Heart left ventricle (tissue), 16 donors: ENCODE measurements at regions not wholly inside any gene's neighbourhood (a gene's known extent, or its start where the extent isn't known, plus 50 kb on each side); places are given as distances from the start of the nearest gene placed in this dataset.

ENCODE experiments used
- ATAC-seq, 4 donors: fragments of 200-7000 bp; cut with Tn5 transposase; one replicate each; pipeline ENCODE4 v1.9.1; 2020 to 2022; ENCODE audit warnings: moderate library complexity in 4 of 4, mild to moderate bottlenecking in 3 of 4, moderate number of reproducible peaks in 1 of 4
- DNase-seq, 5 donors: peaks; one replicate each; pipeline ENCODE4 v3.0.0-alpha.2; 2020
- H3K27ac ChIP-seq, 12 donors: fragments of 200-600 bp; sonication (generic) in 4 of 12; one replicate each; pipeline versions ENCODE4 v1.5.0 to v1.8.0; 2016 to 2022; ENCODE audit warnings: mild to moderate bottlenecking in 2 of 12
- H3K27me3 ChIP-seq, 9 donors: fragments of 200-600 bp; sonication (generic) in 2 of 9; one replicate each; pipeline versions ENCODE4 v1.5.1 to v1.8.0; 2016 to 2022; ENCODE audit warnings: mild to moderate bottlenecking in 3 of 9
- H3K36me3 ChIP-seq, 9 donors: fragments of 200-600 bp; sonication (generic) in 2 of 9; one replicate each; pipeline versions ENCODE4 v1.5.0 to v1.8.0; 2018 to 2022; ENCODE audit warnings: mild to moderate bottlenecking in 2 of 9
- H3K4me1 ChIP-seq, 12 donors: fragments of 200-600 bp; sonication (generic) in 4 of 12; one replicate each; pipeline versions ENCODE4 v1.5.0 to v1.8.0; 2016 to 2022; ENCODE audit warnings: mild to moderate bottlenecking in 3 of 12
- H3K4me3 ChIP-seq, 12 donors: fragments of 200-600 bp; sonication (generic) in 4 of 12; one replicate each; pipeline versions ENCODE4 v1.5.0 to v1.8.0; 2017 to 2022; ENCODE audit warnings: mild to moderate bottlenecking in 9 of 12, moderate library complexity in 4 of 12
- H3K9me3 ChIP-seq, 12 donors: fragments of 200-600 bp; sonication (generic) in 4 of 12; one replicate each; pipeline versions ENCODE4 v1.5.0 to v1.8.0; 2016 to 2022; ENCODE audit warnings: mild to moderate bottlenecking in 1 of 12
- POLR2A ChIP-seq, 2 donors: fragments of 450-650 bp; IDR thresholded peaks; one replicate each; pipeline ENCODE4 v1.6.1; 2017; ENCODE audit warnings: antibody characterized with exemption in 2 of 2, mild to moderate bottlenecking in 2 of 2, moderate library complexity in 2 of 2
- WGBS, 4 donors: extraction: QIAGEN DNeasy Blood & Tissue Kit in 2 of 4; methylation state at CpG; one replicate each; pipeline versions ENCODE4 v1.1.5 to v1.1.7; 2013 to 2018; 5-methylcytosine and 5-hydroxymethylcytosine counted together
- intact Hi-C, 10 donors: fragments of 100-400 bp; cut with DNase I; formaldehyde crosslinking; loops; one replicate each; pipeline versions ENCODE4 v1.11.1 to v1.14.2; 2022
- TF ChIP-seq, protein P1 (sequence below), 12 donors: fragments of 200-600 bp; sonication (generic) in 4 of 12; IDR thresholded peaks; one replicate each; pipeline versions ENCODE4 v1.5.0 to v1.8.0; 2018 to 2022; ENCODE audit warnings: antibody characterized with exemption in 12 of 12, mild to moderate bottlenecking in 5 of 12
- donor health status: ischemic (EF 13 %, LVEDD 7.1; RV severe dilation, severe dysfunction).
- donor health status: healthy with polysubstance abuse.
- donor health status: DM: no; HTN: yes; CAD: no.
- donor health status: DM: no; HTN: no; CAD: no.
- donor health status: ischemic (EF 25% LVEDD 6.9; RV normal size, moderate dysfunction).
- donor health status: ischemic (EF 25% LVEDD 5.7; RV mildly dilated, moderate dysfunction).
- donor health status: healthy.
- donor health status: DM: yes; HTN: yes; CAD: no.
- donor health status: ischemic (EF 35%, LVEDD 5.7; RV mildly dilated, moderate dysfunction).
- donor health status: nonischemic (EF 11% LVEDD 7.7; RV severe dilation, severe dysfunction).
- donor health status: DM: yes; HTN: yes; CAD: no.
- donor health status: PGD.
- donor health status: ischemic (EF 29% LVEDD 5.4; RV normal size, mild dysfunction).
- donor health status: nonischemic (EF 23%, LVEDD 6.1; RV moderate dilation, normal function).

- Histone ChIP-seq H3K9me3 (peaks cover 0 to 25% (median 5%) of the 10 kb centered on the region in 12 donors), H3K4me3 (no peak overlapping the region), H3K4me1 (no peaks in the 10 kb centered on the region), H3K27me3 (peaks cover 0 to 11% (median 0%) of the 10 kb centered on the region in 9 donors), H3K27ac (no peak overlapping the region), H3K36me3 (no peaks in the 10 kb centered on the region)
- TF ChIP-seq, protein P1, sequence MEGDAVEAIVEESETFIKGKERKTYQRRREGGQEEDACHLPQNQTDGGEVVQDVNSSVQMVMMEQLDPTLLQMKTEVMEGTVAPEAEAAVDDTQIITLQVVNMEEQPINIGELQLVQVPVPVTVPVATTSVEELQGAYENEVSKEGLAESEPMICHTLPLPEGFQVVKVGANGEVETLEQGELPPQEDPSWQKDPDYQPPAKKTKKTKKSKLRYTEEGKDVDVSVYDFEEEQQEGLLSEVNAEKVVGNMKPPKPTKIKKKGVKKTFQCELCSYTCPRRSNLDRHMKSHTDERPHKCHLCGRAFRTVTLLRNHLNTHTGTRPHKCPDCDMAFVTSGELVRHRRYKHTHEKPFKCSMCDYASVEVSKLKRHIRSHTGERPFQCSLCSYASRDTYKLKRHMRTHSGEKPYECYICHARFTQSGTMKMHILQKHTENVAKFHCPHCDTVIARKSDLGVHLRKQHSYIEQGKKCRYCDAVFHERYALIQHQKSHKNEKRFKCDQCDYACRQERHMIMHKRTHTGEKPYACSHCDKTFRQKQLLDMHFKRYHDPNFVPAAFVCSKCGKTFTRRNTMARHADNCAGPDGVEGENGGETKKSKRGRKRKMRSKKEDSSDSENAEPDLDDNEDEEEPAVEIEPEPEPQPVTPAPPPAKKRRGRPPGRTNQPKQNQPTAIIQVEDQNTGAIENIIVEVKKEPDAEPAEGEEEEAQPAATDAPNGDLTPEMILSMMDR (IDR thresholded peaks at IDR 0.05) = no peak
- no peak for TF ChIP-seq POLR2A (IDR thresholded peaks at IDR 0.05)
- DNase-seq (no peak), ATAC-seq (no peak)
- 37 to 56% (median 51%) methylated on average over 3 of the region's 3 CpGs for whole genome bisulfite sequencing, 4 donors
- intact Hi-C loops = no loop called here
Observed at GRCh38 chr2:89841476-89841840, 1150.0 kb downstream of the RPIA start.

DNA sequence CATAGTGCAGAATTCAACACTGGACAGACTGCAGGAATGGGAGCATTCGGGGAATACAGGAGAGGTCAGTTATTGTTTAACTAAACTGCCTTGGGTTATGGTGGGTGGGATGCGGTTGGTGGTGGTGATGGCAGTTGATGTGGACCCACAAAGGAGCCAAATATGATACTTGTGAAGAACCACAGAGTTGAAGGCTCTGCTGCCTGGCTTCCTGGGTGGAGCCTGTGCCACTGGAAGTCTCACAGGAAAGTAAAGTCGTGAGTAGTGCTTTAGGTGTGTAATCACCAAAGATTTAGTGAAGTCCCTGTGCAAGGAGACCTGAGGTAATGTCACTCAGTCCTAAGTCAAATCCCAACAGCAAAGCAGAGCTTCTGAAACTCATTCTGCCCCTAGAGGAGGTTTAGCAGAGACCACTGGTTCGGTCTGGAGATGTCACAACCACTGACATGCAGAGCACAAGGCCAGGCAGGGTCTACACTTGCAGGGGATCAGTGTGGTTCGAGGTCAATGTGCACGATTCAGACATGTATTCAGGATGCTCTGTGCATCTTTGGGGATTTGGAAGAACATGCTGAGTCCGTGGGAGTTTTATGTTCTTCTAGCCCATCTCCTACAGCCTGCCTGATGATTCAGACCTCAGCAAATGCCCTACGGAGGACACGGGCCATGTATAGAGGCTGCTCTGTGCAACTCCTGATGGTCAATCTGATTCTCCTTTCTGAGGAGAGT is 1150.9 kb downstream of the RPIA start:
- intact Hi-C loops = no loop called here
- Histone ChIP-seq H3K27ac (no peak overlapping the region), H3K9me3 (peaks cover 0 to 20% (median 3%) of the 10 kb centered on the region in 12 donors), H3K36me3 (no peaks in the 10 kb centered on the region), H3K4me1 (no peaks in the 10 kb centered on the region), H3K27me3 (peaks cover 0 to 18% (median 0%) of the 10 kb centered on the region in 9 donors), H3K4me3 (no peak overlapping the region)
- ATAC-seq (no peak), DNase-seq (no peak)
- WGBS, 4 donors = 48 to 54% (median 50%) methylated on average over 9 of the region's 9 CpGs
- TF ChIP-seq, protein P1 (IDR thresholded peaks at IDR 0.05) = no peak
- TF ChIP-seq POLR2A (IDR thresholded peaks at IDR 0.05) = no peak

GRCh38 chr2:89844221-89844943 is 1152.9 kb downstream of the RPIA start:
- H3K36me3 ChIP-seq = no peaks in the 10 kb centered on the region
- ATAC-seq = no peak

DNA sequence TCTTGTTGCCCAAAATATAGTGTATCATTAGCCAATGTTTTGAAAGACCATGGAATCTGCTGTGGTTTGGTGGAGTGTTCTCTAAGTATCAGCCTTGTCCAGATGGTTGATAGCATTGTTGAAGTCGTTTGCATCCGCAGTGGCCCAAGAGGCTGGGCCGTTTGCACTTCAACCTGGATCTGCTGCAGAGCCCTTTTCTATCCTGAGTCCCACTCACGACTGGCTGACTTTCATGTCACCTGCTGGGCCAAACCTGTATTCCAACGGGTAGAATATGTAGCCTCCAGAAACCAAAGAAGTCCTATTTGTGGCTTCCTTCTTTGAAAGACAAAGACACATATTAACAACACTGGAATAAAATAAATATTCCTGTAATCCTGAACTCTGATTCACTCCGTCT is 1154.1 kb downstream of the RPIA start:
- no peaks in the 10 kb centered on the region for H3K36me3 ChIP-seq
- H3K4me1 ChIP-seq = no peaks in the 10 kb centered on the region
- H3K27me3 ChIP-seq = peaks cover 0 to 46% (median 7%) of the 10 kb centered on the region in 9 donors
- WGBS, 4 donors = 48 to 55% (median 51%) methylated on average over 6 of the region's 6 CpGs
- no peak for ATAC-seq
- no peak for DNase-seq
- H3K9me3 ChIP-seq = peaks cover 0 to 7% (median 0%) of the 10 kb centered on the region in 12 donors
- TF ChIP-seq POLR2A (IDR thresholded peaks at IDR 0.05) = no peak
- TF ChIP-seq, protein P1 (IDR thresholded peaks at IDR 0.05) = no peak
- no peak overlapping the region for H3K27ac ChIP-seq
- no peak overlapping the region for H3K4me3 ChIP-seq
- intact Hi-C loops = no loop called here

More at GRCh38 chr2:89844221-89844943, 1152.9 kb downstream of the RPIA start:
- intact Hi-C loops = no loop called here
- Histone ChIP-seq H3K4me3 (no peak overlapping the region), H3K4me1 (no peaks in the 10 kb centered on the region), H3K27ac (no peak overlapping the region), H3K9me3 (peaks cover 0 to 11% (median 0%) of the 10 kb centered on the region in 12 donors), H3K27me3 (peaks cover 0 to 35% (median 5%) of the 10 kb centered on the region in 9 donors)
- TF ChIP-seq, protein P1 (IDR thresholded peaks at IDR 0.05) = no peak
- no peak for TF ChIP-seq POLR2A (IDR thresholded peaks at IDR 0.05)
- WGBS, 4 donors = 43 to 49% (median 45%) methylated on average over 6 of the region's 6 CpGs
- no peak for DNase-seq
